ENCODE measurements at regions not wholly inside any gene's neighbourhood (a gene's known extent, or its start where the extent isn't known, plus 50 kb on each side); places are given as distances from the start of the nearest gene placed in this dataset.

GRCh38 chr1:184866991-184867788, 107.1 kb downstream of the NIBAN1 start:
- DNase-seq (ENCODE audit: low read depth): peak; percentile 98
- Histone ChIP-seq H3K36me3 (ENCODE audit: control insufficient read depth, insufficient read depth, low read length) (no peaks in the 10 kb centered on the region), H3K27me3 (ENCODE audit: control insufficient read depth, insufficient read depth, low read length) (peaks cover 2% of the 10 kb centered on the region), H3K4me3 (ENCODE audit: low read depth, low read length) (no peak overlapping the region)
- TF ChIP-seq CTCF (IDR thresholded peaks at IDR 0.05; ENCODE audit: insufficient read depth, low read length, severe bottlenecking): no peak
- no peak for FAIRE-seq

DNA sequence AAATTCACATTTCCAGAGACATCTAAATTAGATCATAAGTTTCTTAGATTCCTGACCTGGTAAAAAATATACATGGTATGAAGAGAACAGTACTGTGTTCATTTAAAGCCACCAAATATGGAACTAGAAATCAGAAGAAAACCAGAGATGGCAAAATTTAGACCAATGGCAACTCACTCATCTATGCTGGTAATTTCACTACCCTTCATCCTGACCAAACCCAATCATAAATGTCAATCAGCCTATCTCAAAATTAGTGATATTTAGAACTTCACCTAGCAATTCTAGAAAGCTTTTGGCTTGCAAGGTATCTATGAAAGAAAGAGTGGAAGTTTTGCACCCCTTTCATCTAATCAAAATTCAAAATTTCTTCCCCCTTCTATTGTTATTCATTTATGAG, 107.7 kb downstream of the NIBAN1 start:
- no peak for FAIRE-seq
- TF ChIP-seq CTCF (IDR thresholded peaks at IDR 0.05; ENCODE audit: insufficient read depth, low read length, severe bottlenecking): no peak
- DNase-seq (ENCODE audit: low read depth): no peak
- Histone ChIP-seq H3K4me3 (ENCODE audit: low read depth, low read length) (no peak overlapping the region), H3K36me3 (ENCODE audit: control insufficient read depth, insufficient read depth, low read length) (no peaks in the 10 kb centered on the region), H3K27me3 (ENCODE audit: control insufficient read depth, insufficient read depth, low read length) (peaks cover 2% of the 10 kb centered on the region)

GRCh38 chr1:184865831-184866230, 108.5 kb downstream of the NIBAN1 start:
- DNase-seq (ENCODE audit: low read depth): no peak
- TF ChIP-seq CTCF (IDR thresholded peaks at IDR 0.05; ENCODE audit: insufficient read depth, low read length, severe bottlenecking): no peak
- FAIRE-seq: no peak
- no peak overlapping the region for H3K4me3 ChIP-seq (ENCODE audit: low read depth, low read length)
- H3K27me3 ChIP-seq (ENCODE audit: control insufficient read depth, insufficient read depth, low read length): peaks cover 2% of the 10 kb centered on the region
- no peaks in the 10 kb centered on the region for H3K36me3 ChIP-seq (ENCODE audit: control insufficient read depth, insufficient read depth, low read length)

- H3K27me3 ChIP-seq (ENCODE audit: control insufficient read depth, insufficient read depth, low read length): no peaks in the 10 kb centered on the region
- no peak for TF ChIP-seq CTCF (IDR thresholded peaks at IDR 0.05; ENCODE audit: insufficient read depth, low read length, severe bottlenecking)
- no peak for DNase-seq (ENCODE audit: low read depth)
- no peaks in the 10 kb centered on the region for H3K36me3 ChIP-seq (ENCODE audit: control insufficient read depth, insufficient read depth, low read length)
- no peak for FAIRE-seq
- H3K4me3 ChIP-seq (ENCODE audit: low read depth, low read length): no peak overlapping the region
Observed at GRCh38 chr1:184861755-184862336, 107.2 kb upstream of the EDEM3 start.

DNA sequence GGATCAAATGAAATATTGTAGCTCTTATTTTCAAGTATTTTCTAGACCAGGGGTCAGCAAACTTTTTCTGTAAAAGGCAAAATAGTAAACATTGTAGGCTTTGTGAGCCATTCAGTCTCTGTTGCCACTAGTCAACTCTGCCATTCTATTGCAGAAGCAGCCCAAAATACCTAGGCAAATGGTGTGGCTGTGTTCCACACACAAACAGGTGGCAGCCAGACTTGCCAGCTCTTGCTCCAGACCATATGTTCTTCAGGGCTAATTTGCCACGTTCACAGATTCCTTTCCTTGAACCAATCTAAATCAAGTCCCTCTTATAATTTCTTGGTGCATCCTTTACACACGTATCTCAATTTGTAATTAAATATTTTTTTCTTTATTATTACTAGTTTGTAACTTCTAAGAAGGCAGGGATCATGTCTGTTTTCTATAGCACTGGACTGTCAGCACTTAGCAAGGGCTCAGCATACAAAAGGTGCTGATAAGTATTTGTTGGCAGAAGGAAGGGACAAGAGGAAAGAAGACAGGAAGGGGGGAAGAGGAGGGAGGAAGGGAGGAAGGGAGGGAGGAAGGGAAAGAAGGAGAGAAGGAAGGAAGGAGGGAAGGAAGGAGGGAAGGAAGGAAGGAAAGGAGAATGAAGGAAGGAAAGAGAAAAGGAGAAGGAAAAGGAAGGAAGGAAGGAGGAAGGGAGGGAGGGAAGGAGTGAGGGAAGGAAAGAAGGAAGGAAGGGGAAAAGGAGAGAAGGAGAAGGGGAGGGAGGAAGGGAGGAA, 106.5 kb upstream of the EDEM3 start:
- FAIRE-seq: no peak
- TF ChIP-seq CTCF (IDR thresholded peaks at IDR 0.05; ENCODE audit: insufficient read depth, low read length, severe bottlenecking): no peak
- no peaks in the 10 kb centered on the region for H3K27me3 ChIP-seq (ENCODE audit: control insufficient read depth, insufficient read depth, low read length)
- DNase-seq (ENCODE audit: low read depth): no peak
- H3K4me3 ChIP-seq (ENCODE audit: low read depth, low read length): no peak overlapping the region
- no peaks in the 10 kb centered on the region for H3K36me3 ChIP-seq (ENCODE audit: control insufficient read depth, insufficient read depth, low read length)

Measured in bronchial epithelial cell (primary cell).